GM06990 (cell line): ENCODE measurements at regions not wholly inside any gene's neighbourhood (a gene's known extent, or its start where the extent isn't known, plus 50 kb on each side); places are given as distances from the start of the nearest gene placed in this dataset.

Source experiments
- DNase-seq: peaks from one replicate; pipeline ENCODE4 v3.0.0-alpha.2; 2011; ENCODE audit not compliant: insufficient read length; ENCODE audit errors: extremely low read depth
- H3K27me3 ChIP-seq: replicated peaks from 2 replicates; pipeline ENCODE4 v1.6.0; 2011; ENCODE audit warnings: low read length; ENCODE audit not compliant: control insufficient read depth, insufficient read depth
- H3K36me3 ChIP-seq: 2 replicates; pipeline ENCODE4 v1.5.1; 2011; ENCODE audit warnings: low read length; ENCODE audit not compliant: control insufficient read depth, insufficient read depth
- H3K4me3 ChIP-seq: replicated peaks from 2 replicates; pipeline ENCODE4 v1.5.1; 2011; ENCODE audit warnings: low read depth, mild to moderate bottlenecking, control low read depth, low read length
- TF ChIP-seq, protein P1 (sequence below): IDR thresholded peaks from 2 replicates; pipeline ENCODE4 v1.5.1; 2011; ENCODE audit warnings: low read length, control low read depth, mild to moderate bottlenecking, inconsistent platforms; ENCODE audit not compliant: insufficient read depth, poor library complexity, severe bottlenecking

DNA sequence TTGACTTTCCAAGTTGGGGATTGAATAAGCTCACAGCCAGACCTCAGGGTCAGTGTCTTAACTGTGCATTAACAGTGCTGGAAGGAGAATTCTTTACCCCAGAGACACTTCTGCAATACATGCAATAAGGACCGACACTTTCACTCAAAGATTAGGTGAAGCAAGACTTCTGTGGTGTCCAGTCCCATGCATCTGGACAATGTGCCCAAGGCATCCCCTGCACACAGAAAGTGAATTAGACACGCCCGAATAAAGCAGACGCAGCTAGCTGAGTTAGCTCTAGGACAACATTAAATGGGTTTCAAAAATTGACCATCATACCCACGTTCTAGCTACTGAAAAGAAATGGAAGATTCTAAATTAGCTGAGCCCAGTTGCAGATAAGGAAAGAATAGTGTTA lies 223.9 kb upstream of the NR2F2 start:
- DNase-seq = no peak
- Histone ChIP-seq H3K36me3 (no peaks in the 10 kb centered on the region), H3K27me3 (no peaks in the 10 kb centered on the region), H3K4me3 (no peak overlapping the region)
- TF ChIP-seq, protein P1, sequence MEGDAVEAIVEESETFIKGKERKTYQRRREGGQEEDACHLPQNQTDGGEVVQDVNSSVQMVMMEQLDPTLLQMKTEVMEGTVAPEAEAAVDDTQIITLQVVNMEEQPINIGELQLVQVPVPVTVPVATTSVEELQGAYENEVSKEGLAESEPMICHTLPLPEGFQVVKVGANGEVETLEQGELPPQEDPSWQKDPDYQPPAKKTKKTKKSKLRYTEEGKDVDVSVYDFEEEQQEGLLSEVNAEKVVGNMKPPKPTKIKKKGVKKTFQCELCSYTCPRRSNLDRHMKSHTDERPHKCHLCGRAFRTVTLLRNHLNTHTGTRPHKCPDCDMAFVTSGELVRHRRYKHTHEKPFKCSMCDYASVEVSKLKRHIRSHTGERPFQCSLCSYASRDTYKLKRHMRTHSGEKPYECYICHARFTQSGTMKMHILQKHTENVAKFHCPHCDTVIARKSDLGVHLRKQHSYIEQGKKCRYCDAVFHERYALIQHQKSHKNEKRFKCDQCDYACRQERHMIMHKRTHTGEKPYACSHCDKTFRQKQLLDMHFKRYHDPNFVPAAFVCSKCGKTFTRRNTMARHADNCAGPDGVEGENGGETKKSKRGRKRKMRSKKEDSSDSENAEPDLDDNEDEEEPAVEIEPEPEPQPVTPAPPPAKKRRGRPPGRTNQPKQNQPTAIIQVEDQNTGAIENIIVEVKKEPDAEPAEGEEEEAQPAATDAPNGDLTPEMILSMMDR = no peak

DNA sequence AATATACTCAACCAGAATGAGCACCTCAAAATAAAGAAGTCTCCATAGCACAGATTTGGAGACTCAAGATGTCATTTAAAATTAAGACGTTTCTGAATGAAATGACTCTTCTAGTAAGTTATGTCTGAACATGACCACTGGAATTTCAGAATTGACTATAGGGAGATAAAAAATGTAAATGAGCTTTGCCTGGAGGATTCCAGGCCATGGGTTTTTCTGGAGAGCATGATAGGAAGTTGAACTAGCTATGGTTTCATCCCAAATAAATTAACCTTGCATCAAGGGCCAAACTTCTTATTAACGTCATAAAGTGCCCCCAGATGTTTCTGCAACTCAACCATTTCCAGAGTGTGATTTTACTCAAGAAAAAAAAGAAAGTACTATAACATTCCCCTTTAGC lies 222.6 kb upstream of the NR2F2 start:
- no peak for DNase-seq
- no peak overlapping the region for H3K4me3 ChIP-seq
- H3K27me3 ChIP-seq = no peaks in the 10 kb centered on the region
- TF ChIP-seq, protein P1 = no peak
- H3K36me3 ChIP-seq = no peaks in the 10 kb centered on the region

DNA sequence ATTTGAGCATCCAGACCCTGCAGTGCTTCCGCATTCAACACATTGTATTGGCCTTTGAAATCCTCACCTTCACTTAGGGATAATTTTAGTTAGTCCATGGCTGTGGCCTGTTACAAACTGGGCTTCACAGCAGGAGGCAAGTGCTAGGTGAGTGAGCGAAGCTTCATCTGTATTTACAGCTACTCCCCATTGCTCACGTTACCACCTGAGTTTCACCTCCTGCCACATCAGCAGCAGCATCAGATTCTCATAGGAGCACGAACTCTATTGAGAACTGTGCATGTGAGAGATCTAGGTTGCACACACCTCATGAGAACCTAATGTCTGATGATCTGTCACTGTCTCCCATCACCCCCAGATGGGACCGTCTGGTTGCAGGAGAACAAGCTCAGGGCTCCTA lies 222.1 kb upstream of the NR2F2 start:
- no peaks in the 10 kb centered on the region for H3K27me3 ChIP-seq
- H3K4me3 ChIP-seq = no peak overlapping the region
- H3K36me3 ChIP-seq = no peaks in the 10 kb centered on the region
- DNase-seq = no peak
- TF ChIP-seq, protein P1 = no peak

DNA sequence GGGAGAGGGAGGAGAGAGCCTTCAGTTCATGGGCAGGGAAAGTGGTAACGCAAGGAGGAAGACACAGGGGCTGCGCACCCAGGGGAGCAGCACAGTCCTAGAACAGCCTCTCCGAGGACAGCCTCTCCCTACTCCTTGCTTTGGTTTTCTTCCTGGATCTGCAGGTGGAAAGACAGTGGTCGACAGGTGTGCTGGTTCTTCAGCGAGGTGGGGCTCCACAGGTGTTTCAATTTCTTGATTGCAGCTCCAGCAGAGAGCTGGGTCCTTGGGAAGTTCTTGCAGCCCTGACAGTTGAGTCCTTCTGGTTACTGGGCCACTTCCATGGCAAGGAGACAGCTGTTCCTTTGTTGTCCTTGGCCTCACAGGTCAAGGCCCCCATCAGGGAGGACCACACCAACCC lies 220.7 kb upstream of the NR2F2 start:
- Histone ChIP-seq H3K4me3 (no peak overlapping the region), H3K27me3 (no peaks in the 10 kb centered on the region), H3K36me3 (no peaks in the 10 kb centered on the region)
- no peak for DNase-seq
- TF ChIP-seq, protein P1 = no peak

DNA sequence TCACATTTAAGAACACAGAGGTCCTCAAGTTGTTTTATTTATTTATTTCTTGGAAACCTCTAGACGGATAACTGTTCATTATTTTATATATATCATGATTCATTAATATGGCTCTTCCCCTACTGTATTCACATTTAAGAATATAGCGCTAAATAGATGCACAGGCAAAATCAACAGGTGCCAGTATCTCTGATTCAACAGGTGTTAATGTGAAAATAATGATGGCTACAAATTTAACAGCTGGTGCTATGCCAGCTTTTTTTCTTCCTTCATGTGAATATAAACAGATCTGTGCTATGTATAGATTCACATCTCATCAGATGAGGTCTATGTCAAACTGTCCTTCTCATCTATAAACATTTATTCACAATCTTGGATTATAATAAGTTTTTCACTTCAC lies 218.5 kb upstream of the NR2F2 start:
- Histone ChIP-seq H3K36me3 (no peaks in the 10 kb centered on the region), H3K4me3 (no peak overlapping the region), H3K27me3 (no peaks in the 10 kb centered on the region)
- TF ChIP-seq, protein P1 = no peak
- DNase-seq = no peak

DNA sequence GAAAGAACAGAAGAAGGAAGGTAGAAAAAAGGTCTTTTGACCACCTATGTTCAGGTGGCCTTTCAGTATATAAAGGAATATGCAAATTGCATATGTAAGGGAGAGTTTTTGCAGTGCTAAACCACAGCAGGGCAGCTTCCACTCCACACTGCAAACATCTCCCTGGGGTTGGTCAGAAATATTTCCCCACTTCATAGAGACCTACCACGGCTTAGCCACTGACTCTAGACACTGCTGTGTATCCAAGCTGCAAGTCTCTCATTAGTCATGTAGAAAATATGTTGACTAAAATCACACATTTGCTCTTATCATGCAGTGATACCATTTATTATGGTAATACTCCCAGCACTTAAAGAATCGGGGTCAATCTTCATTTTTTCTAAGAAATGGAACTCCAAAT lies 214.9 kb upstream of the NR2F2 start:
- TF ChIP-seq, protein P1 = no peak
- Histone ChIP-seq H3K4me3 (no peak overlapping the region), H3K27me3 (no peaks in the 10 kb centered on the region), H3K36me3 (no peaks in the 10 kb centered on the region)
- no peak for DNase-seq
